ENCODE measurements at regions not wholly inside any gene's neighbourhood (a gene's known extent, or its start where the extent isn't known, plus 50 kb on each side); places are given as distances from the start of the nearest gene placed in this dataset.
"Not testable (repeated sequence)": the region's sequence is repeated elsewhere in the genome, so short reads cannot be mapped to it uniquely, and the experiment has no call there.

GRCh38 chr16:29255957-29256356 is 150.6 kb downstream of the NPIPB11 start:
- DNase-seq = not testable (repeated sequence)

GRCh38 chr16:29255496-29255796 is 151.1 kb downstream of the NPIPB11 start:
- DNase-seq = not testable (repeated sequence)

- no peak for DNase-seq
Observed at GRCh38 chr16:29254676-29255495, 151.6 kb downstream of the NPIPB11 start.

GRCh38 chr16:29253716-29254590 is 152.6 kb downstream of the NPIPB11 start:
- DNase-seq = not testable (repeated sequence)

GRCh38 chr16:29253066-29253590 is 153.4 kb downstream of the NPIPB11 start:
- not testable (repeated sequence) for DNase-seq

GRCh38 chr16:29252311-29252710 is 154.2 kb downstream of the NPIPB11 start:
- DNase-seq = not testable (repeated sequence)

GRCh38 chr16:29251571-29252011 is 154.9 kb downstream of the NPIPB11 start:
- not testable (repeated sequence) for DNase-seq

GRCh38 chr16:29250923-29251434 is 155.5 kb downstream of the NPIPB11 start:
- DNase-seq = not testable (repeated sequence)

GRCh38 chr16:29250469-29250868 is 156.0 kb downstream of the NPIPB11 start:
- peak; percentile 42 to 66 for DNase-seq

- DNase-seq = not testable (repeated sequence)
Observed at GRCh38 chr16:29248940-29249318, 157.6 kb downstream of the NPIPB11 start.

- peak; percentile 36 to 48 for DNase-seq
Observed at GRCh38 chr16:29248306-29248939, 158.1 kb downstream of the NPIPB11 start.

- not testable (repeated sequence) for DNase-seq
Observed at GRCh38 chr16:29246091-29246490, 160.4 kb downstream of the NPIPB11 start.

GRCh38 chr16:29237971-29238370 is 168.5 kb downstream of the NPIPB11 start:
- DNase-seq = no peak

- not testable (repeated sequence) for DNase-seq
Observed at GRCh38 chr16:29237495-29237894, 169.0 kb downstream of the NPIPB11 start.

- not testable (repeated sequence) for DNase-seq
Observed at GRCh38 chr16:29237023-29237422, 169.5 kb downstream of the NPIPB11 start.

- DNase-seq = not testable (repeated sequence)
Observed at GRCh38 chr16:29235836-29236370, 170.6 kb downstream of the NPIPB11 start.

- not testable (repeated sequence) for DNase-seq
Observed at GRCh38 chr16:29234536-29235275, 171.8 kb downstream of the NPIPB11 start.

- DNase-seq = not testable (repeated sequence)
Observed at GRCh38 chr16:29233705-29234404, 172.7 kb downstream of the NPIPB11 start.

GRCh38 chr16:29232811-29233704 is 173.5 kb downstream of the NPIPB11 start:
- no peak for DNase-seq

GRCh38 chr16:29232160-29232705 is 174.3 kb downstream of the NPIPB11 start:
- DNase-seq = not testable (repeated sequence)
